Neuronal stem cell (in vitro differentiated cells): ENCODE measurements at regions not wholly inside any gene's neighbourhood (a gene's known extent, or its start where the extent isn't known, plus 50 kb on each side); places are given as distances from the start of the nearest gene placed in this dataset.
A peak's percentile ranks its signal among the peaks of the same experiment; 100 is the strongest.

Experiments
- DNase-seq: peaks from one replicate; pipeline ENCODE4 v3.0.0-alpha.2; 2013; ENCODE audit warnings: low spot score
- H2AFZ ChIP-seq: one replicate; pipeline ENCODE4 v1.6.1; 2013; ENCODE audit warnings: mild to moderate bottlenecking, low read length, inconsistent platforms
- H2AK5ac ChIP-seq: 2 replicates; pipeline ENCODE4 v1.6.1; 2013; ENCODE audit warnings: low read depth, mild to moderate bottlenecking, inconsistent platforms, low read length, moderate library complexity, mixed read lengths
- H2BK120ac ChIP-seq: 2 replicates; pipeline ENCODE4 v1.6.1; 2013; ENCODE audit warnings: low read depth, mild to moderate bottlenecking, inconsistent platforms, low read length, moderate library complexity, mixed read lengths
- H2BK12ac ChIP-seq: one replicate; pipeline ENCODE4 v1.6.1; 2013; ENCODE audit warnings: low read length, inconsistent platforms
- H2BK15ac ChIP-seq: 2 replicates; pipeline ENCODE4 v1.6.1; 2013; ENCODE audit warnings: mild to moderate bottlenecking, low read length, inconsistent platforms, mixed read lengths
- H2BK5ac ChIP-seq: one replicate; pipeline ENCODE4 v1.6.1; 2013; ENCODE audit warnings: inconsistent platforms, mild to moderate bottlenecking, low read length, moderate library complexity
- H3K14ac ChIP-seq: one replicate; pipeline ENCODE4 v1.6.1; 2013; ENCODE audit warnings: low read length, inconsistent platforms
- H3K18ac ChIP-seq: 2 replicates; pipeline ENCODE4 v1.6.1; 2013; ENCODE audit warnings: low read length, inconsistent platforms
- H3K23ac ChIP-seq: 2 replicates; pipeline ENCODE4 v1.6.1; 2013; ENCODE audit warnings: low read depth, mild to moderate bottlenecking, mixed read lengths, low read length, inconsistent platforms; ENCODE audit not compliant: poor library complexity
- H3K27ac ChIP-seq: replicated peaks from 3 replicates; pipeline ENCODE4 v1.5.1; 2013; ENCODE audit warnings: low read length, inconsistent platforms
- H3K27me3 ChIP-seq, 3 experiments: 2 replicates each; pipeline ENCODE4 v1.6.1; 2013; ENCODE audit warnings: low read length in 3 of 3, mild to moderate bottlenecking in 2 of 3, inconsistent platforms in 1 of 3, low read depth in 1 of 3, mixed read lengths in 1 of 3, moderate library complexity in 1 of 3; ENCODE audit not compliant: control insufficient read depth in 3 of 3, insufficient read depth in 3 of 3
- H3K36me3 ChIP-seq, 2 donors: replicated peaks in 1 of 2; 2 replicates each; pipeline ENCODE4 v1.6.1; 2013; ENCODE audit warnings: low read length in 2 of 2; ENCODE audit not compliant: control insufficient read depth in 2 of 2, insufficient read depth in 2 of 2
- H3K4ac ChIP-seq: 2 replicates; pipeline ENCODE4 v1.6.1; 2013; ENCODE audit warnings: inconsistent platforms, mild to moderate bottlenecking, low read length, moderate library complexity
- H3K4me1 ChIP-seq, 2 donors: 1 replicate in 1 of 2; 2 replicates in 1 of 2; pipeline ENCODE4 v1.6.1; 2013; ENCODE audit warnings: low read length in 2 of 2, low read depth in 1 of 2; ENCODE audit not compliant: control insufficient read depth in 2 of 2, insufficient read depth in 1 of 2
- H3K4me2 ChIP-seq: one replicate; pipeline ENCODE4 v1.6.1; 2013; ENCODE audit warnings: mild to moderate bottlenecking, low read length, inconsistent platforms; ENCODE audit not compliant: insufficient read depth, poor library complexity, severe bottlenecking
- H3K4me3 ChIP-seq, 2 donors: 2 replicates each; pipeline ENCODE4 v1.5.1; 2013; ENCODE audit warnings: low read length in 2 of 2, mild to moderate bottlenecking in 2 of 2, inconsistent platforms in 1 of 2, moderate library complexity in 1 of 2
- H3K79me1 ChIP-seq: one replicate; pipeline ENCODE4 v1.6.1; 2013; ENCODE audit warnings: low read depth, mild to moderate bottlenecking, inconsistent platforms, low read length, moderate library complexity
- H3K9ac ChIP-seq: one replicate; pipeline ENCODE4 v1.6.1; 2013; ENCODE audit warnings: mild to moderate bottlenecking, low read depth, low read length, inconsistent platforms; ENCODE audit not compliant: poor library complexity
- H3K9me3 ChIP-seq, 2 donors: replicated peaks in 1 of 2; 2 replicates each; pipeline versions ENCODE3 to v1.6.1; 2013; ENCODE audit warnings: low read length in 2 of 2, mild to moderate bottlenecking in 2 of 2, inconsistent platforms in 1 of 2, low read depth in 1 of 2, mixed read lengths in 1 of 2, moderate library complexity in 1 of 2; ENCODE audit not compliant: control insufficient read depth in 2 of 2, insufficient read depth in 1 of 2
- H4K8ac ChIP-seq: one replicate; pipeline ENCODE4 v1.6.1; 2013; ENCODE audit warnings: low read depth, mild to moderate bottlenecking, inconsistent platforms, low read length, moderate library complexity
- H4K91ac ChIP-seq: one replicate; pipeline ENCODE4 v1.6.1; 2013; ENCODE audit warnings: low read length, low read depth, mild to moderate bottlenecking, inconsistent platforms; ENCODE audit not compliant: poor library complexity
- WGBS, 2 donors: extraction: QIAGEN DNeasy Blood & Tissue Kit; methylation state at CpG; one replicate each; pipeline ENCODE4 v1.1.7; 2013; ENCODE audit warnings: missing lambda C conversion rate in 2 of 2, mixed read lengths in 1 of 2; ENCODE audit not compliant: insufficient read length in 2 of 2, insufficient replicate concordance in 1 of 2; ENCODE audit errors: extremely low coverage in 2 of 2; 5-methylcytosine and 5-hydroxymethylcytosine counted together

- Histone ChIP-seq H2AK5ac (no peak overlapping the region), H3K79me1 (no peaks in the 10 kb centered on the region), H2BK120ac (no peak overlapping the region), H4K8ac (no peak overlapping the region), H3K4me3 (no peak overlapping the region), H3K27ac (no peak overlapping the region), H3K18ac (no peak overlapping the region), H2BK15ac (no peak overlapping the region), H3K36me3 (no peaks in the 10 kb centered on the region), H3K27me3 (no peaks in the 10 kb centered on the region), H2AFZ (no peak overlapping the region), H3K4me1 (no peaks in the 10 kb centered on the region), H2BK12ac (no peak overlapping the region), H3K4me2 (no peak overlapping the region), H2BK5ac (no peak overlapping the region), H3K23ac (no peak overlapping the region), H3K14ac (no peak overlapping the region), H3K9me3 (no peaks in the 10 kb centered on the region), H3K9ac (no peak overlapping the region), H3K4ac (no peak overlapping the region), H4K91ac (no peak overlapping the region)
- WGBS, 2 donors = no CpG with 5 or more reads among the region's 4 CpGs
- no peak for DNase-seq
These were observed 1504.4 kb upstream of the CADM2 start for GRCh38 chr3:83454353-83454752.

- H2AFZ ChIP-seq = peak overlapping the region; percentile 15
- H3K9ac ChIP-seq = no peak overlapping the region
- no peaks in the 10 kb centered on the region for H3K36me3 ChIP-seq
- H3K18ac ChIP-seq = no peak overlapping the region
- H3K4me2 ChIP-seq = no peak overlapping the region
- no peak overlapping the region for H3K4ac ChIP-seq
- H3K9me3 ChIP-seq = no peaks in the 10 kb centered on the region
- no peak overlapping the region for H4K91ac ChIP-seq
- no peak overlapping the region for H4K8ac ChIP-seq
- H2AK5ac ChIP-seq = no peak overlapping the region
- H2BK15ac ChIP-seq = no peak overlapping the region
- no peak overlapping the region for H2BK5ac ChIP-seq
- no CpG with 5 or more reads among the region's 2 CpGs for WGBS, 2 donors
- H3K14ac ChIP-seq = no peak overlapping the region
- H3K79me1 ChIP-seq = no peaks in the 10 kb centered on the region
- no peak overlapping the region for H2BK120ac ChIP-seq
- no peak overlapping the region for H3K23ac ChIP-seq
- no peak overlapping the region for H3K27ac ChIP-seq
- no peaks in the 10 kb centered on the region for H3K27me3 ChIP-seq
- no peak for DNase-seq
- H3K4me3 ChIP-seq = no peak overlapping the region
- H2BK12ac ChIP-seq = no peak overlapping the region
- no peaks in the 10 kb centered on the region for H3K4me1 ChIP-seq
These were observed 1501.2 kb upstream of the CADM2 start for GRCh38 chr3:83457551-83457950.

- Histone ChIP-seq H3K4ac (no peak overlapping the region), H2BK120ac (no peak overlapping the region), H2BK5ac (no peak overlapping the region), H2AK5ac (no peak overlapping the region), H3K27ac (no peak overlapping the region), H2BK15ac (no peak overlapping the region), H3K79me1 (no peaks in the 10 kb centered on the region), H4K8ac (no peak overlapping the region), H3K4me2 (no peak overlapping the region), H3K9me3 (no peaks in the 10 kb centered on the region), H3K18ac (no peak overlapping the region), H3K23ac (no peak overlapping the region), H3K27me3 (no peaks in the 10 kb centered on the region), H2AFZ (no peak overlapping the region), H3K9ac (no peak overlapping the region), H3K14ac (no peak overlapping the region), H4K91ac (no peak overlapping the region), H3K36me3 (no peaks in the 10 kb centered on the region), H3K4me1 (no peaks in the 10 kb centered on the region), H3K4me3 (no peak overlapping the region), H2BK12ac (no peak overlapping the region)
- DNase-seq = no peak
- WGBS, 2 donors = no CpG with 5 or more reads among the region's 2 CpGs
These were observed 1498.7 kb upstream of the CADM2 start for GRCh38 chr3:83460052-83460451.

GRCh38 chr3:83461411-83461810 lies 1497.4 kb upstream of the CADM2 start:
- H3K18ac ChIP-seq = no peak overlapping the region
- H2BK12ac ChIP-seq = no peak overlapping the region
- H3K27ac ChIP-seq = no peak overlapping the region
- H2AFZ ChIP-seq = no peak overlapping the region
- no peak for DNase-seq
- no peak overlapping the region for H2BK120ac ChIP-seq
- H2BK5ac ChIP-seq = no peak overlapping the region
- no peak overlapping the region for H3K4ac ChIP-seq
- H3K23ac ChIP-seq = no peak overlapping the region
- H2BK15ac ChIP-seq = no peak overlapping the region
- H3K14ac ChIP-seq = no peak overlapping the region
- H2AK5ac ChIP-seq = no peak overlapping the region
- no peaks in the 10 kb centered on the region for H3K4me1 ChIP-seq
- H3K27me3 ChIP-seq = no peaks in the 10 kb centered on the region
- H4K8ac ChIP-seq = no peak overlapping the region
- no CpG with 5 or more reads among the region's 1 CpG for WGBS, 2 donors
- no peak overlapping the region for H3K4me2 ChIP-seq
- H3K79me1 ChIP-seq = no peaks in the 10 kb centered on the region
- H3K9me3 ChIP-seq = no peaks in the 10 kb centered on the region
- no peak overlapping the region for H4K91ac ChIP-seq
- no peaks in the 10 kb centered on the region for H3K36me3 ChIP-seq
- no peak overlapping the region for H3K9ac ChIP-seq
- no peak overlapping the region for H3K4me3 ChIP-seq
